Suprapubic skin (tissue), 4 donors: ENCODE measurements at regions not wholly inside any gene's neighbourhood (a gene's known extent, or its start where the extent isn't known, plus 50 kb on each side); places are given as distances from the start of the nearest gene placed in this dataset.

Source experiments
- CTCF ChIP-seq, 2 donors: fragments of 200-600 bp in 1 of 2; fragments of 450-650 bp in 1 of 2; sonication (generic) in 1 of 2; IDR thresholded peaks; one replicate each; pipeline ENCODE4 v1.5.1; 2016 to 2019; ENCODE audit warnings: antibody characterized with exemption in 2 of 2, mild to moderate bottlenecking in 1 of 2, moderate library complexity in 1 of 2
- POLR2A ChIP-seq, 2 donors: fragments of 450-650 bp; IDR thresholded peaks; one replicate each; pipeline ENCODE4 v1.6.1; 2017; ENCODE audit warnings: antibody characterized with exemption in 2 of 2, mild to moderate bottlenecking in 2 of 2, moderate library complexity in 2 of 2
- POLR2AphosphoS5 ChIP-seq, 3 donors: sonication (generic); formaldehyde crosslinking; IDR thresholded peaks; one replicate each; pipeline ENCODE4 v1.6.1; 2017; ENCODE audit warnings: antibody characterized with exemption in 3 of 3

DNA sequence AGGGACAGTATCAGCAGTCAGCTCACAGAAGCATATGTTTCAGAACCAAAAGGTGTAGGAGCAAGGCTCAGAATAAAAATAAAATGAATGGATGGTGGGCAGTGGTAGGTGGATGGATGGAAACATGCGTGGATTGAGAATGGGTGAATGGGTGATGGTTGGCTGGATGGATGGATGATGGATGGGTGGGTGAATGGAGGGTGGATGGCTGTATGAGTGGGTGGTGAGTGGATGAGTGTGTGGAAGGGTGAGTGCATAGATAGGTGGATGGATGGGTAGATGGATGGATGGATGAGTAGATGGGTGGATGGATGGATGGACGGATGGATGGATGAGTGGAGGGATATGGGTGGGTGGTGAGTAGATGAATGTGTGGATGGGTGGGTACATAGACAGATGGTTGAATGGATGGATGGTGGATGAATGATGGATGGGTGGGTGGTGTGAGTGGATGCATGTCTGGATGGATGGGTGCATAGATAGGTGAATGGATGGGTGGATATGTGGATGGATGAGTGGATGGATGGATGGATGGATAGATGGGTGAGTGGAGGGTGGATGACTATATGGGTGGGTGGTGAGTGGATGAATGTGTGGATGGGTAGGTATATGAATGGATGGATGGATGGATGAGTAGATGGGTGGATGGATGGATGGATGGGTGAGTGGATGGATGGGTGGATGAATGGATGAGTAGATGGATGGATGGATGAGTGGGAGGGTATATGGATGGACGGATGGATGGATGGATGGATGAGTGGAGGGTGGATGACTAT, 164.2 kb downstream of the C9orf50 start:
- TF ChIP-seq CTCF (IDR thresholded peaks at IDR 0.05) = no peak
- no peak for TF ChIP-seq POLR2A (IDR thresholded peaks at IDR 0.05)
- TF ChIP-seq POLR2AphosphoS5 (IDR thresholded peaks at IDR 0.05) = no peak
